Adipocyte (in vitro differentiated cells): ENCODE measurements at regions not wholly inside any gene's neighbourhood (a gene's known extent, or its start where the extent isn't known, plus 50 kb on each side); places are given as distances from the start of the nearest gene placed in this dataset.

Source experiments
- DNase-seq: peaks from one replicate; pipeline ENCODE4 v3.0.0-alpha.2; 2015; ENCODE audit warnings: low read depth
- H3K27me3 ChIP-seq: replicated peaks from 2 replicates; pipeline ENCODE4 v1.7.0; 2013; ENCODE audit warnings: mild to moderate bottlenecking, low read length, moderate library complexity; ENCODE audit not compliant: control insufficient read depth, insufficient read depth
- H3K36me3 ChIP-seq: 2 replicates; pipeline ENCODE4 v1.7.0; 2013; ENCODE audit warnings: low read length, mild to moderate bottlenecking, moderate library complexity; ENCODE audit not compliant: control insufficient read depth, insufficient read depth, severe bottlenecking
- H3K4me1 ChIP-seq: 2 replicates; pipeline ENCODE4 v1.7.0; 2013; ENCODE audit warnings: mild to moderate bottlenecking, low read length, moderate library complexity; ENCODE audit not compliant: control insufficient read depth, insufficient read depth
- H3K4me3 ChIP-seq: 2 replicates; pipeline ENCODE4 v1.7.0; 2013; ENCODE audit warnings: mild to moderate bottlenecking, low read length, moderate library complexity
- H3K9ac ChIP-seq: 2 replicates; pipeline ENCODE4 v1.7.0; 2013; ENCODE audit warnings: mild to moderate bottlenecking, low read length, moderate library complexity
- H3K9me3 ChIP-seq: 2 replicates; pipeline ENCODE4 v1.7.0; 2013; ENCODE audit warnings: mild to moderate bottlenecking, low read length, moderate library complexity; ENCODE audit not compliant: control insufficient read depth

DNA sequence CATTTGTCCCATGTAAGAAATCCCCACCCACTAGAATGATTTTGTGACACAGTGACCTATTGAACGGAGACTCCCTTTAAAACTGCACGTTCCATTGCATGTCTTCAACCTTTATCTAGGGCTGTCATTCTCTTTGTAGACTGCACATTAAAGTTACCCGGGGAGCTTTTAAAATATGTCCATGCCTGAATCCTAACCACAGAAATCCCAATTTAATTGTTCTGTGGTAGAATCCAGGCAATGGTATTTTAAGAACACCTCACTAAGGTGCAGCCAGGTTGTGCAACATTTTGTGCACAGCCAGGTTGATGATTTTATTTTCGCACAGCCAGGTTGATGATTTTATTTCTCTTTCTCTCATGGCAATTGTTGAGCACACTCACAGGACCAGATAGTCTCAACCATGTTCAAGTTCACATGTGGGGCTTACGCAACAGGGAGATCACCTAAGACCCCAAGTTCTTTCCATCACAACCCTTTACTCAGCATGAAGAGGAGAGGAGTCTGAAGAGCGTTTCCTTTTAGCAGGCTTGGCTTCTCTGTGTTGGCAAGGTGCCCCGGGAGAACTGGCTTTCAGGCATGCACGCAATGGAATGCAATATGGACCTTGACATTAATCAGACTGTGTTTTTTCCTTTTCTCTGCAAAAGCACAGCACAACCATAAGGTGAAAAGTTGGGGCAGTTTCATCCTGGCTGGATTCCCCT is 467.3 kb upstream of the ETAA1 start:
- DNase-seq, result peak; percentile 80

DNA sequence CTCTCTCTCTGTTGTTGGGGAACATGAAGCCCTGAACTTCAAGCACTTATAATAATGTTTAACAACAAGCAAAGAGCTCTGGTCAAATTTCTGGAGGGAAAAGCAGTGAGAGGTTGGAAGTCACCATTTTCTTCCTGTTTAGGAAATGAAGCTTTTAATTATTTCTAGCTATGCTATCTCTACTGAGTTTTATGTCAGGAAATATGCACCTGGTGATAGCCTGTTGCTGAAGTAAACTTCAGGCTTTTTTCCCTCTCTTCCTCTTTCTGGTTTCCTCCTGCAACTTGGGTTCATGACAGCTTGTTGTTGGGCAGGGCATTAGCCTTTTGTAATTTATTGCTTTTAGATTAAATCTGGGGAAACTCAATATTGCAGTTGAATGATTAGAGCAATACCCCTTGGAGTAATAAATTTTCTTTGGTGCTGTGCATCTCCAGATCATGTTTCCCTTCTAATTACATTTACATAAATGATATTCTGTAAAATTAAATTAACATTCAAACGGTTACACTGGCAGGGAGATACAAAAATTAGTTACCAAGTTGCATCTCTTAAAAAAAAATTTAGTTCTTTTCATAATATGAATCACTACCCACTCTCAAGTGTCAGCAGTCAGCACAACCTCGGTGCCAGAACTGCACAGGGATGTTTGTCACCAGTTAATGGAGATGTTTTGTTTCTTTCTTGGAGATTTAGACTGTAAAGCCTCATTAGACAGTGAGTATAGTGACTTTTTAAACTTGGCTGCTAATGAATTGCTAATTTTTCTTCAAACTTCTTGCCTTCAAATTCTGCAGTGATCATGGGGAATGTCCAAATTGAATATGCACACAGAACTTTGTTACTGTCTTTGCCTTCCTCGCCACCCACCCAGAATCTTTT is 466.6 kb upstream of the ETAA1 start:
- Histone ChIP-seq H3K9ac (no peak overlapping the region), H3K27me3 (no peaks in the 10 kb centered on the region), H3K9me3 (no peaks in the 10 kb centered on the region), H3K4me3 (no peak overlapping the region), H3K36me3 (no peaks in the 10 kb centered on the region), H3K4me1 (peaks cover 12% of the 10 kb centered on the region)
- no peak for DNase-seq

More for the DNA sequence above, 467.3 kb upstream of the ETAA1 start:
- no peak overlapping the region for H3K9ac ChIP-seq
- no peaks in the 10 kb centered on the region for H3K27me3 ChIP-seq
- no peaks in the 10 kb centered on the region for H3K9me3 ChIP-seq
- H3K4me3 ChIP-seq, result no peak overlapping the region
- H3K4me1 ChIP-seq, result peaks cover 12% of the 10 kb centered on the region
- H3K36me3 ChIP-seq, result no peaks in the 10 kb centered on the region

DNA sequence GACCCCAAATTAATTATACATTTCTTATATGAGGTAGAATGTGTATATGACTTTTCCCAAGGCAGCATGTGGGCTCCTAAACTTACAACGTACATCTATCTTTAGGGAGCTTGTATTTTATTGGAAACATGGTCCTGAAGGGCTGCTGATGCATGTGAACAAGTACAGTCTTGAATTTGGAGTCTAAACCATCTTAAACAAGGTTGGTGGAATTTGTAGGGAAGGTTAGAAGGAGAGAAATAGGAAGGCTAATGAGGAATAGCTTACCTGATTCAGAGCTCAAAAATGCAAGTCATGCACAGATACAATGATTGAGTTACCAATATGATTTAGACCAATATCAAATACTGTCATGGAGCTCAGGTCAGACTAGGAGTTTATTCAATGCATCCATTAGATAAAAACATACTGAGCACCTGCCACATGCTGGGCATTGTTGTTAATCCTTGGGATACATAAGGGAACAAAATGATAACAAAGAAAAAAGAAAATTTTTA is 458.6 kb upstream of the ETAA1 start:
- Histone ChIP-seq H3K9ac (no peak overlapping the region), H3K4me1 (no peaks in the 10 kb centered on the region), H3K4me3 (no peak overlapping the region), H3K9me3 (peaks cover 15% of the 10 kb centered on the region), H3K27me3 (no peaks in the 10 kb centered on the region), H3K36me3 (no peaks in the 10 kb centered on the region)
- DNase-seq, result no peak

DNA sequence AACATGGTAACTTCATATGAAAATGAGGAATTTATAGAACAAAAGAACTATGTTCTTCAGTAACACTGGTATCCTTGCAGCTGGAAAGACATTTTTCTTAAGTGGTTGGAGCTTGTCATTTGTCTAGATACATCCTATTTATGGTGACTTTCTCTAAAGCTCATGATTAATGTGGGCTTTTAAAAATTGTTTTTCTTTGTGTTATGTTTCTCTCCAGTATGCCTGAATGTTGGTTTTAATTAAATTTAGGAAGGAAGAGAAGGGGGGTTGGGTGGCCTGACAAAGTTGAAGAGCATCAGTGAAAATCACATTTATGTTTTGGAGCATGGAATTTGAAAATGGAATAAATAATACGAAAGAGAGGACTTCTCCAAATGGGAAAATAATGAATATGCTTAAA is 457.1 kb upstream of the ETAA1 start:
- H3K9me3 ChIP-seq, result peaks cover 15% of the 10 kb centered on the region
- no peaks in the 10 kb centered on the region for H3K27me3 ChIP-seq
- H3K9ac ChIP-seq, result no peak overlapping the region
- no peak for DNase-seq
- no peaks in the 10 kb centered on the region for H3K36me3 ChIP-seq
- H3K4me1 ChIP-seq, result no peaks in the 10 kb centered on the region
- no peak overlapping the region for H3K4me3 ChIP-seq

DNA sequence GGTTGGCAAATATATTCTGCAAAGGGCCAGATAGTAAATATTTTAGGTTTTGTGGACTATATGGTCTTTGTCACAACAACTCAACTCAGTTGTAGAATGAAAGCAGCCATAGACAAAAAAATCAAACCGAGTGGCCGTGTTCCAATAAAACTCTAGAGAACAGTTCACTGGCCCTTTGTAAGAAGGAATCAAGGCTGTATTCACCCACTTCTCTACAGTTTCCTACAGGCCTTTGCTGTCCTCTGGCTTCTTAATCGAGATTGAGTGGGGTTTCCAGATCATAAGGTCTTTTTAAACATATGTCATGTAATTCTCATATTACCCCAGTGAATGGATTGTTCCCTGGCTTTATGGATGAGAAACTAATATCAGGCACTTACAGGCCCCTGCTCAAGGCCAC is 448.9 kb upstream of the ETAA1 start:
- Histone ChIP-seq H3K9me3 (no peaks in the 10 kb centered on the region), H3K9ac (no peak overlapping the region), H3K27me3 (no peaks in the 10 kb centered on the region), H3K36me3 (no peaks in the 10 kb centered on the region), H3K4me3 (no peak overlapping the region), H3K4me1 (no peaks in the 10 kb centered on the region)
- no peak for DNase-seq

DNA sequence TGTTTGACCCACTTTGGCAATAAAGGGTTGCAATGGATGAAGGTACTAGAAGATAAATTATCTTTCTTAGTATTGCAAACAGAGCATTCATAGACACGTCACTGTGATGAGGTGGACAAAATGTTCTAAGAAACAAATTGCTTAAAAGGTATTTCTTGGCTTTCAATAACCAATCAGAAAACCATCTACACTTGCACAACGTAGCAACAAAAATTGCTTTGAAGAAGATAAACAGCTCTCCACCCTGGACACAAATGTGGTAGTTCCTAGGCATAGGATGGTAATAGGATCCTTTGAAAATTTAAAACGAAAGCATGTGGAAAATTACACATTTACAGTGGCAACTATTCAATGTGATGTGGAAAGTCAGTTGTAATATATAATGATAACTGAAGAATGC is 439.9 kb upstream of the ETAA1 start:
- DNase-seq, result no peak
- H3K9me3 ChIP-seq, result no peaks in the 10 kb centered on the region
- H3K4me1 ChIP-seq, result peaks cover 17% of the 10 kb centered on the region
- no peaks in the 10 kb centered on the region for H3K36me3 ChIP-seq
- no peak overlapping the region for H3K9ac ChIP-seq
- H3K4me3 ChIP-seq, result no peak overlapping the region
- H3K27me3 ChIP-seq, result no peaks in the 10 kb centered on the region

DNA sequence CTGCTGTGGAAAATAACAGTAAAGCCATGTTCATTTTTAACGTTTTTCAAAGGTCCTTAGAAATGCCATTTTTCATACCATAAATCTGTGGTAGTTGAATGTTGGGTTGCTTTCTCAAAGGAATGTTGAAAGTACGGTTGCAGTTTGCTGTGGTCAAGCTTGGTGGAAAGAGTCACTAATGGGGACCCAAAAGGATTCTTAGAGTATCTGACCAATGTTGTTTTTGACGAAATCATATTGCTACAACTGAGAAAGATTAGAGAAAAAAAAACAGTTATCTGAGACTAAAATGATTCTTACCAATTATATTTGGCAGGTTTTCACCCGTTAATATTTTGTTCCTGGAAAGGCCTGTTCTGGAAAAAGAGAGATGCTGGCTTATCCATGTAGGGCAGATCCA is 439.5 kb upstream of the ETAA1 start:
- Histone ChIP-seq H3K27me3 (no peaks in the 10 kb centered on the region), H3K36me3 (no peaks in the 10 kb centered on the region), H3K4me1 (peaks cover 17% of the 10 kb centered on the region), H3K4me3 (no peak overlapping the region), H3K9me3 (no peaks in the 10 kb centered on the region), H3K9ac (no peak overlapping the region)
- no peak for DNase-seq

DNA sequence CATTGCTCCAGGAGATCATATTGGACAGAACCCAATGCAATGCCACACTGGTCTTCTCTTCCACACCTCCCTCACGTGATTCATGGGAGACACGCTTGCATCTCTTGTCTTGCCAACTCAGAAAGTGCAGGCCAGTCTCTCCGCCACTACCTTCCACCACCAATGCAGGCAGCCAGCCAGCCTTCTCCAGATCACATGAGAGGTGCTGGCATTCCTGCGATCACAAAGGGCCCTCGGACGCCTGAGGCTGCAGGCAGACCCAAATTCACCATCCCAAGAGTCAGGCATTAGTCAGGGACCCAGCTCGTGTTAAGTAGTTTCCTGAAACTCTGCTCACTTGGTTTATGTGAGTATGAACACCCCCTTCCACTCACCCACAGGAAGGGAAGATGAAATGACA is 437.0 kb upstream of the ETAA1 start:
- H3K27me3 ChIP-seq, result no peaks in the 10 kb centered on the region
- H3K36me3 ChIP-seq, result no peaks in the 10 kb centered on the region
- DNase-seq, result no peak
- no peaks in the 10 kb centered on the region for H3K9me3 ChIP-seq
- no peak overlapping the region for H3K4me3 ChIP-seq
- peaks cover 17% of the 10 kb centered on the region for H3K4me1 ChIP-seq
- H3K9ac ChIP-seq, result no peak overlapping the region

DNA sequence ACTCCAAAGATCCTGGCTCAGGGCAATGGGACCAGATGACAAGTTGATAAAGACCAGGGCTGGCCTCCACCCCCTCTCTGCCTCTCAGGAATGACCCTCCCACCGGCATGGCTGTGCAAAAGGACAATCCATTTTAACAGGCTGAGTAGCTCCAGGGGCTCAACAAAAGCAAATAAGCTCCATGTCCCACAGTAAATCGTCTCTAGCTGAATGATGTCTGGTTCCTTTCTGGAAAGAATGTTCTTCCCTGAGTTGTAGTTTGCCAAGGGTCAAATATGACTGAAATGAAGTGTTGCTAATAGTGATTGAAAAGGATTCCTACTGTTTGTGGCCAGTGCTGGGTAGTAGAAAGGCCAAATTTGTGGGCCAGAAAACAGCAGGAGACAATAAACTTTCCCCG is 434.4 kb upstream of the ETAA1 start:
- Histone ChIP-seq H3K4me3 (no peak overlapping the region), H3K4me1 (peaks cover 4% of the 10 kb centered on the region), H3K27me3 (no peaks in the 10 kb centered on the region), H3K9me3 (no peaks in the 10 kb centered on the region), H3K9ac (no peak overlapping the region), H3K36me3 (no peaks in the 10 kb centered on the region)
- no peak for DNase-seq

DNA sequence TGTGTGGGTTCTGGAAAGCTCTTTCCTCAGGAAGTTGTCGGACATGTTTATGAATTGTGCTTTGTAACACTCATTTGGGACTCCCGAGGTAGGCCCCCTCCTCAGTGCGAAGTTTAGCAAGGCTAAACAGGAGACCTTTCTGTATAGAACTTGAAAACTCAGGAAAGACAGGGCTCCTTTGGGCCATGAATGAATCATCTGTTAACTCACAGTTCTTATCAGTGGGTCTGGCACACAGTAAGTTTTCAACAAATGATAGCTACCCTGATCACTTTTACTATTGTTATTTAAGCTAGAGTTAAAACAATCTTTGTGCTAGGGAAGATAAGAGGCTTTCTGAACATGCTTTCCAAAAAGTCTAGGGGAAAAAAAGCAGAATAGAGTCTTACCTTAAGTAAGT is 430.5 kb upstream of the ETAA1 start:
- H3K9ac ChIP-seq, result no peak overlapping the region
- no peak overlapping the region for H3K4me3 ChIP-seq
- no peaks in the 10 kb centered on the region for H3K27me3 ChIP-seq
- no peak for DNase-seq
- no peaks in the 10 kb centered on the region for H3K9me3 ChIP-seq
- H3K36me3 ChIP-seq, result no peaks in the 10 kb centered on the region
- no peaks in the 10 kb centered on the region for H3K4me1 ChIP-seq

DNA sequence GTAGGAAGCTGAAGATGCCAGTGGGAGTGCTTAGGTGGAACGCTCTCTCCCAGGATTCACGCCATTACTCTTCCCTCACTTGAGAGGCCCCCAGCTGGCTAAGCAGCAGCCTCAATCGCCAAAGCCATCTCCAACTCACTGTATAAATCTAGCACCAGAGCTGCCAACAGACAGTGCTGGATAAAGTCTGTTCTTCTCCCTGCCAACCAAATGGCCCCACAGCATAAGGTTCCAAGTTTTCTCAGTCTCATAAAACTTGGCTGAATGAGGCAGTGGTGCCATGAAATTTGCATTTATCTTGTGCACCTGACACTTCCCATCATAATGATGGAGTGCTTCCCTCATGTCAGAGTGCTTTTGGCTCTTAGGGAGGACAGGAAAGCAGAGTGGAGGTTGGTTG is 428.2 kb upstream of the ETAA1 start:
- Histone ChIP-seq H3K4me1 (no peaks in the 10 kb centered on the region), H3K4me3 (no peak overlapping the region), H3K9me3 (no peaks in the 10 kb centered on the region), H3K36me3 (no peaks in the 10 kb centered on the region), H3K27me3 (no peaks in the 10 kb centered on the region), H3K9ac (no peak overlapping the region)
- no peak for DNase-seq
